ENCODE measurements at regions not wholly inside any gene's neighbourhood (a gene's known extent, or its start where the extent isn't known, plus 50 kb on each side); places are given as distances from the start of the nearest gene placed in this dataset.

DNA sequence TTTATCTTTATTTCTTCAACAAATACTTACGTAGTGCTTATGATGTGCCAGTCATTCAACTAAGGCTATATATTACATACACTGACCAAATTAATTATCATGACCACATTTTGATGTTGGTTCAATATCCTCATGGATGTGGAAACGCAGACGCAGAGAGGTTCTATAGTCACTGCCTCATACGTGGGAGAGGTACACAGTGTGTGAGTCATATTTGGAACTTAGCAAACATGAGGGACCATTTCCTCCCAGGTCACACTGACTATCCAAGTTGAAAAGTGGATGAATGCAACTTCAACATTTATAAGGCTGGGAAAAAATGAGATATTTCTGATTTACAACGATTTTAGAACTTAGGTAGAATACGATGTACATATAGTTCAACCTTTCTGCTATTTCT lies 113.6 kb downstream of the PRLHR start:
- Histone ChIP-seq H3K4me1 (ENCODE audit: control insufficient read depth, insufficient read depth, low read length) (no peaks in the 10 kb centered on the region), H3K9me3 (ENCODE audit: control insufficient read depth, insufficient read depth, low read depth, low read length) (no peaks in the 10 kb centered on the region), H3K27ac (ENCODE audit: low read length) (no peak overlapping the region), H3K4me3 (ENCODE audit: low read depth in 2 of 2, low read length in 2 of 2) (no peak overlapping the region), H3K27me3 (ENCODE audit: control insufficient read depth, insufficient read depth, low read length) (0 out of 2 replicates have a peak, but pooled peaks cover 2% of the 10 kb centered on the region), H3K36me3 (ENCODE audit: control insufficient read depth, insufficient read depth, low read length) (no peaks in the 10 kb centered on the region)
- intact Hi-C loops (cut with micrococcal nuclease; ENCODE audit: unreplicated experiment), result no loop called here
- TF ChIP-seq SIN3A (IDR thresholded peaks at IDR 0.05; ENCODE audit: borderline replicate concordance, insufficient read depth, low read depth, low read length), result no peak
- TF ChIP-seq, protein P1, sequence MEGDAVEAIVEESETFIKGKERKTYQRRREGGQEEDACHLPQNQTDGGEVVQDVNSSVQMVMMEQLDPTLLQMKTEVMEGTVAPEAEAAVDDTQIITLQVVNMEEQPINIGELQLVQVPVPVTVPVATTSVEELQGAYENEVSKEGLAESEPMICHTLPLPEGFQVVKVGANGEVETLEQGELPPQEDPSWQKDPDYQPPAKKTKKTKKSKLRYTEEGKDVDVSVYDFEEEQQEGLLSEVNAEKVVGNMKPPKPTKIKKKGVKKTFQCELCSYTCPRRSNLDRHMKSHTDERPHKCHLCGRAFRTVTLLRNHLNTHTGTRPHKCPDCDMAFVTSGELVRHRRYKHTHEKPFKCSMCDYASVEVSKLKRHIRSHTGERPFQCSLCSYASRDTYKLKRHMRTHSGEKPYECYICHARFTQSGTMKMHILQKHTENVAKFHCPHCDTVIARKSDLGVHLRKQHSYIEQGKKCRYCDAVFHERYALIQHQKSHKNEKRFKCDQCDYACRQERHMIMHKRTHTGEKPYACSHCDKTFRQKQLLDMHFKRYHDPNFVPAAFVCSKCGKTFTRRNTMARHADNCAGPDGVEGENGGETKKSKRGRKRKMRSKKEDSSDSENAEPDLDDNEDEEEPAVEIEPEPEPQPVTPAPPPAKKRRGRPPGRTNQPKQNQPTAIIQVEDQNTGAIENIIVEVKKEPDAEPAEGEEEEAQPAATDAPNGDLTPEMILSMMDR (IDR thresholded peaks at IDR 0.05), result no peak
- TF ChIP-seq TCF7L2 (IDR thresholded peaks at IDR 0.05; ENCODE audit: low read depth, low read length), result no peak
- no peak for TF ChIP-seq POLR2AphosphoS5 (IDR thresholded peaks at IDR 0.05; ENCODE audit: low read depth, low read length)
- TF ChIP-seq, protein P2, sequence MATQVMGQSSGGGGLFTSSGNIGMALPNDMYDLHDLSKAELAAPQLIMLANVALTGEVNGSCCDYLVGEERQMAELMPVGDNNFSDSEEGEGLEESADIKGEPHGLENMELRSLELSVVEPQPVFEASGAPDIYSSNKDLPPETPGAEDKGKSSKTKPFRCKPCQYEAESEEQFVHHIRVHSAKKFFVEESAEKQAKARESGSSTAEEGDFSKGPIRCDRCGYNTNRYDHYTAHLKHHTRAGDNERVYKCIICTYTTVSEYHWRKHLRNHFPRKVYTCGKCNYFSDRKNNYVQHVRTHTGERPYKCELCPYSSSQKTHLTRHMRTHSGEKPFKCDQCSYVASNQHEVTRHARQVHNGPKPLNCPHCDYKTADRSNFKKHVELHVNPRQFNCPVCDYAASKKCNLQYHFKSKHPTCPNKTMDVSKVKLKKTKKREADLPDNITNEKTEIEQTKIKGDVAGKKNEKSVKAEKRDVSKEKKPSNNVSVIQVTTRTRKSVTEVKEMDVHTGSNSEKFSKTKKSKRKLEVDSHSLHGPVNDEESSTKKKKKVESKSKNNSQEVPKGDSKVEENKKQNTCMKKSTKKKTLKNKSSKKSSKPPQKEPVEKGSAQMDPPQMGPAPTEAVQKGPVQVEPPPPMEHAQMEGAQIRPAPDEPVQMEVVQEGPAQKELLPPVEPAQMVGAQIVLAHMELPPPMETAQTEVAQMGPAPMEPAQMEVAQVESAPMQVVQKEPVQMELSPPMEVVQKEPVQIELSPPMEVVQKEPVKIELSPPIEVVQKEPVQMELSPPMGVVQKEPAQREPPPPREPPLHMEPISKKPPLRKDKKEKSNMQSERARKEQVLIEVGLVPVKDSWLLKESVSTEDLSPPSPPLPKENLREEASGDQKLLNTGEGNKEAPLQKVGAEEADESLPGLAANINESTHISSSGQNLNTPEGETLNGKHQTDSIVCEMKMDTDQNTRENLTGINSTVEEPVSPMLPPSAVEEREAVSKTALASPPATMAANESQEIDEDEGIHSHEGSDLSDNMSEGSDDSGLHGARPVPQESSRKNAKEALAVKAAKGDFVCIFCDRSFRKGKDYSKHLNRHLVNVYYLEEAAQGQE (IDR thresholded peaks at IDR 0.05; ENCODE audit: insufficient read depth in 1 of 2, low read depth in 2 of 2, low read length in 1 of 2), result no peak
- DNase-seq (ENCODE audit: low read depth, low spot score), result no peak
- in situ Hi-C loops (cut with HindIII; ENCODE audit: low pct_unique_long_range_greater_than_20kb, low sequenced_read_pairs), result no loop called here
- no TSS peak for BruUV-seq (replicated peaks)
- CTCF ChIA-PET, result no interaction called here
- ATAC-seq, result no peak
- POLR2A ChIA-PET, result no interaction called here

DNA sequence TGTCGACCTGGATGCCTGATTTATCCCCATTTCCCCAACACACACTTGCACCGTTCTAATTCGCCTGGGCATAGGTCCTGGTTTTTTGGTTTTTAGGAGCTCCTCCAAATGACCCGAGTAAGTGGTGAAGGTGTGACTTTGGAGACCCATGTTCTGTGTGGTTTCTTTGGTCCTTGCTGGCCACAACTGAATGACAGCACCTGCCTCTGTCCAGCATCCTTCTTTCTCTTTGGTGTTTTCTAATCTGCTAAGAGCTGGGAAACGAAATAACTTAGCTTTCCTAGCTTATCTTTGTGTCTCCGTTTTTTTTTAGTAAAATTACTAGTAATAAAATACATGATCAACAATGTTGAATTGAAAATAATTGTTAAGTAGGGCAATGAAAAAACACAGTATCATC lies 120.2 kb downstream of the PRLHR start:
- Histone ChIP-seq H3K27me3 (ENCODE audit: control insufficient read depth, insufficient read depth, low read length) (peaks cover 7% of the 10 kb centered on the region), H3K27ac (ENCODE audit: low read length) (no peak overlapping the region), H3K4me3 (ENCODE audit: low read depth in 2 of 2, low read length in 2 of 2) (no peak overlapping the region), H3K36me3 (ENCODE audit: control insufficient read depth, insufficient read depth, low read length) (no peaks in the 10 kb centered on the region), H3K9me3 (ENCODE audit: control insufficient read depth, insufficient read depth, low read depth, low read length) (no peaks in the 10 kb centered on the region), H3K4me1 (ENCODE audit: control insufficient read depth, insufficient read depth, low read length) (no peaks in the 10 kb centered on the region)
- in situ Hi-C loops (cut with HindIII; ENCODE audit: low pct_unique_long_range_greater_than_20kb, low sequenced_read_pairs), result no loop called here
- no peak for ATAC-seq
- no TSS peak for BruUV-seq (replicated peaks)
- intact Hi-C loops (cut with micrococcal nuclease; ENCODE audit: unreplicated experiment), result no loop called here
- CTCF ChIA-PET, result no interaction called here
- POLR2A ChIA-PET, result no interaction called here
- TF ChIP-seq, protein P1 (IDR thresholded peaks at IDR 0.05), result no peak
- TF ChIP-seq POLR2AphosphoS5 (IDR thresholded peaks at IDR 0.05; ENCODE audit: low read depth, low read length) (no peak), TCF7L2 (IDR thresholded peaks at IDR 0.05; ENCODE audit: low read depth, low read length) (no peak)
- TF ChIP-seq, protein P2 (IDR thresholded peaks at IDR 0.05; ENCODE audit: insufficient read depth in 1 of 2, low read depth in 2 of 2, low read length in 1 of 2), result 0 out of 4 replicates have a peak, but pooled peaks of 1 of the 2 experiments have one; percentile 35
- DNase-seq (ENCODE audit: low read depth, low spot score), result no peak
